ENCODE measurements at regions not wholly inside any gene's neighbourhood (a gene's known extent, or its start where the extent isn't known, plus 50 kb on each side); places are given as distances from the start of the nearest gene placed in this dataset.

DNA sequence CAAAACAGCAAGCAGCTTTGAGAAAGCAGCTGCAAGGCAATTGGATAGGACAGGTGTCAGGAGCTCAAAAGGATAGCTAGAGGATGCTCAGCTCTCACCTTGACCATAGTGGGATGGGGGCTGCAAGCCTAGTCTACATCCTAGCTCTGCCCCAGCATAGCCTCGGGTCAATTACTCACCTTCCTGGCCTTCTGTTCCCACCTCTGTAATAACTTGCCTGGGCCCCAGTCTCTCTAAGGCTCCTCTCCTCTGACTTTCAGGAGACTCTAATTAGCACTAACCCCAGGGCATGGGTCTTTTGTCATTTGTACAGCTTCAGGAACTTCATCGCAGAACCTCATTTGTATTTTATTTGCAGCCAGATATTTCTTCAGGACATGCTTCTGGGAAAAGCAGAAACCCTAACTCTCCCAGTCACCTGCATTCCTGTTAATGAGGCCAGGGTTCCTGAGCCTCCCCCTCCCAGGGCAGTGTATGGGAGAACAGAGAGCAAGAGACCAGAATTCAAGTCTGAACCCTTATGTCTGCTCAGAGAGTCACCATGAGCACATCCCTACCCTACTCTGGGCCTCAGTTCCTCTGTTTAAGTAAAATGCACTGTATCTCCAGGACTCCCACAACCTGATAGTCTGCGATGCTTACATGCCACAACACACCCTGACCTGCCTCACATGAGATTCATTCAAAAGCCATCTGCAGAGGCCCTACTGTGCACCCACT, 108.1 kb downstream of the MATN1 start:
- TF ChIP-seq CTCF (IDR thresholded peaks at IDR 0.05) = no peak
- TF ChIP-seq POLR2A (IDR thresholded peaks at IDR 0.05) = no peak
